ENCODE measurements at regions not wholly inside any gene's neighbourhood (a gene's known extent, or its start where the extent isn't known, plus 50 kb on each side); places are given as distances from the start of the nearest gene placed in this dataset.

DNA sequence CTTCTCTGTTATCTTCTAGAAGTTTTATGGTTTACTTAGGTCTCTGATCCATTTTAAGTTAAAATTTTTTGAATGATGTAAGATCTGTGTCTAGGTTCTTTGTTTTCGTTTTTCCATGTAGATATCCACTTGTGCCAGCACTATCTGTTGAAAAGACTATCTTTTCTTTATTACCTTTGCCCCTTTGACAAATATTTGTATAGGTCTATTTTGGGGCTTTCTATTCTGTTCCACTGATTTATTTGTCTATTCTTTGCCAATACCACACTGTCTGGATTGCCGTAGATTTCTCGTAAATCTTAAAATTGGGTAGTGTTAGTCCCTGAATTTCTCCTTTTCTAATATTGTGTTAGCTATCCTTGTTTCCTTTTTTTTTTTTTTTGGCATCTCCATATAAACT, 71.4 kb upstream of the PDSS1 start:
- TF ChIP-seq, protein P1, sequence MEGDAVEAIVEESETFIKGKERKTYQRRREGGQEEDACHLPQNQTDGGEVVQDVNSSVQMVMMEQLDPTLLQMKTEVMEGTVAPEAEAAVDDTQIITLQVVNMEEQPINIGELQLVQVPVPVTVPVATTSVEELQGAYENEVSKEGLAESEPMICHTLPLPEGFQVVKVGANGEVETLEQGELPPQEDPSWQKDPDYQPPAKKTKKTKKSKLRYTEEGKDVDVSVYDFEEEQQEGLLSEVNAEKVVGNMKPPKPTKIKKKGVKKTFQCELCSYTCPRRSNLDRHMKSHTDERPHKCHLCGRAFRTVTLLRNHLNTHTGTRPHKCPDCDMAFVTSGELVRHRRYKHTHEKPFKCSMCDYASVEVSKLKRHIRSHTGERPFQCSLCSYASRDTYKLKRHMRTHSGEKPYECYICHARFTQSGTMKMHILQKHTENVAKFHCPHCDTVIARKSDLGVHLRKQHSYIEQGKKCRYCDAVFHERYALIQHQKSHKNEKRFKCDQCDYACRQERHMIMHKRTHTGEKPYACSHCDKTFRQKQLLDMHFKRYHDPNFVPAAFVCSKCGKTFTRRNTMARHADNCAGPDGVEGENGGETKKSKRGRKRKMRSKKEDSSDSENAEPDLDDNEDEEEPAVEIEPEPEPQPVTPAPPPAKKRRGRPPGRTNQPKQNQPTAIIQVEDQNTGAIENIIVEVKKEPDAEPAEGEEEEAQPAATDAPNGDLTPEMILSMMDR (IDR thresholded peaks at IDR 0.05): no peak
- TF ChIP-seq EP300 (IDR thresholded peaks at IDR 0.05) (no peak), POLR2AphosphoS5 (IDR thresholded peaks at IDR 0.05) (no peak), POLR2A (IDR thresholded peaks at IDR 0.05) (no peak)
